GM12878 (cell line): ENCODE measurements at regions not wholly inside any gene's neighbourhood (a gene's known extent, or its start where the extent isn't known, plus 50 kb on each side); places are given as distances from the start of the nearest gene placed in this dataset.

Experiments used
- ASH2L ChIP-seq: fragments of 300-600, 200-600 bp; sonication (generic); IDR thresholded peaks from 2 replicates; pipeline ENCODE4 v1.6.1; 2017; ENCODE audit warnings: low read depth, mild to moderate bottlenecking, borderline replicate concordance
- CBFB ChIP-seq: IDR thresholded peaks from 2 replicates; pipeline ENCODE4 v1.6.1; 2016; ENCODE audit warnings: antibody characterized with exemption, low read depth
- CBX5 ChIP-seq: sonication (generic); IDR thresholded peaks from 2 replicates; pipeline ENCODE4 v1.6.1; 2016; ENCODE audit warnings: low read depth, moderate library complexity, mild to moderate bottlenecking, inconsistent platforms
- EZH2 ChIP-seq: IDR thresholded peaks from 2 replicates; pipeline ENCODE4 v1.6.1; 2012; ENCODE audit warnings: low read depth, mild to moderate bottlenecking, control low read depth, inconsistent platforms, low read length, borderline replicate concordance; ENCODE audit not compliant: control insufficient read depth
- GATAD2B ChIP-seq: fragments of 450-650 bp; conservative IDR thresholded peaks from 2 replicates; pipeline ENCODE4 v1.6.1; 2017; ENCODE audit warnings: low read depth, mild to moderate bottlenecking, moderate library complexity
- HCFC1 ChIP-seq: fragments of 150-350 bp; IDR thresholded peaks from 2 replicates; pipeline ENCODE4 v1.6.1; 2014; ENCODE audit warnings: low read length
- HDAC2 ChIP-seq: fragments of 200-600 bp; sonication (generic); IDR thresholded peaks from 2 replicates; pipeline ENCODE4 v1.6.1; 2017
- MTA2 ChIP-seq: fragments of 450-650 bp; IDR thresholded peaks from 2 replicates; pipeline ENCODE4 v1.6.1; 2016; ENCODE audit warnings: low read depth, mild to moderate bottlenecking, moderate library complexity
- MTA3 ChIP-seq: IDR thresholded peaks from 2 replicates; pipeline ENCODE4 v1.6.1; 2012; ENCODE audit warnings: low read length, inconsistent platforms, borderline replicate concordance
- NR2F1 ChIP-seq: fragments of 450-650 bp; conservative IDR thresholded peaks from 2 replicates; pipeline ENCODE4 v1.6.1; 2017; ENCODE audit warnings: mild to moderate bottlenecking
- NRF1 ChIP-seq: conservative IDR thresholded peaks from 2 replicates; pipeline ENCODE4 v1.6.1; 2011; ENCODE audit warnings: mild to moderate bottlenecking, low read depth, low read length, improper control_type of control experiment
- PML ChIP-seq: IDR thresholded peaks from 2 replicates; pipeline ENCODE4 v1.6.1; 2012; ENCODE audit warnings: low read length, inconsistent platforms
- POLR2A ChIP-seq: IDR thresholded peaks from 2 replicates; pipeline ENCODE4 v1.6.1; 2011; ENCODE audit warnings: low read depth, mild to moderate bottlenecking, low read length
- RELA ChIP-seq: fragments of 450-650 bp; IDR thresholded peaks from 2 replicates; pipeline ENCODE4 v1.8.0; 2014; ENCODE audit warnings: borderline replicate concordance; ENCODE audit not compliant: partially characterized antibody
- SREBF2 ChIP-seq: IDR thresholded peaks from 2 replicates; pipeline ENCODE4 v1.6.1; 2012; ENCODE audit warnings: mild to moderate bottlenecking, low read length
- STAT1 ChIP-seq: fragments of 450-650 bp; conservative IDR thresholded peaks from 2 replicates; pipeline ENCODE4 v1.6.1; 2014; ENCODE audit warnings: antibody characterized with exemption, mild to moderate bottlenecking
- SUPT20H ChIP-seq: IDR thresholded peaks from 2 replicates; pipeline ENCODE4 v1.6.1; 2011; ENCODE audit warnings: low read depth, mild to moderate bottlenecking, low read length, moderate library complexity, borderline replicate concordance; ENCODE audit not compliant: control insufficient read depth
- TBL1XR1 ChIP-seq: IDR thresholded peaks from 2 replicates; pipeline ENCODE4 v1.6.1; 2012; ENCODE audit warnings: low read depth, low read length, improper control_type of control experiment
- YY1 ChIP-seq: IDR thresholded peaks from 2 replicates; pipeline ENCODE4 v1.6.1; 2011; ENCODE audit warnings: low read depth, mild to moderate bottlenecking, low read length
- ZBED1 ChIP-seq: IDR thresholded peaks from 2 replicates; pipeline ENCODE4 v1.6.1; 2016; ENCODE audit warnings: borderline replicate concordance
- ZNF24 ChIP-seq: fragments of 450-650 bp; IDR thresholded peaks from 2 replicates; pipeline ENCODE4 v1.6.1; 2017; ENCODE audit warnings: antibody characterized with exemption, mild to moderate bottlenecking
- ZNF384 ChIP-seq: IDR thresholded peaks from 2 replicates; pipeline ENCODE4 v1.6.1; 2012; ENCODE audit warnings: low read depth, mild to moderate bottlenecking, low read length, improper control_type of control experiment, borderline replicate concordance
- ZNF622 ChIP-seq: fragments of 450-650 bp; IDR thresholded peaks from 2 replicates; pipeline ENCODE4 v1.6.1; 2017; ENCODE audit warnings: mild to moderate bottlenecking, inconsistent platforms
- TF ChIP-seq, protein P1 (sequence below): fragments of 150-350 bp; IDR thresholded peaks from 2 replicates; pipeline ENCODE4 v1.6.1; 2014; ENCODE audit warnings: mild to moderate bottlenecking, low read depth, low read length
- TF ChIP-seq, protein P2 (sequence below): fragments of 450-650 bp; IDR thresholded peaks from 2 replicates; pipeline ENCODE4 v1.6.1; 2016; ENCODE audit warnings: mild to moderate bottlenecking
- TF ChIP-seq, protein P3 (sequence below): fragments of 450-650 bp; IDR thresholded peaks from 2 replicates; pipeline ENCODE4 v1.6.1; 2017; ENCODE audit warnings: mild to moderate bottlenecking
- TF ChIP-seq, protein P4 (sequence below): fragments of 450-650 bp; IDR thresholded peaks from 2 replicates; pipeline ENCODE4 v1.6.1; 2017; ENCODE audit warnings: mild to moderate bottlenecking, low read depth, inconsistent platforms; ENCODE audit not compliant: poor library complexity, severe bottlenecking

DNA sequence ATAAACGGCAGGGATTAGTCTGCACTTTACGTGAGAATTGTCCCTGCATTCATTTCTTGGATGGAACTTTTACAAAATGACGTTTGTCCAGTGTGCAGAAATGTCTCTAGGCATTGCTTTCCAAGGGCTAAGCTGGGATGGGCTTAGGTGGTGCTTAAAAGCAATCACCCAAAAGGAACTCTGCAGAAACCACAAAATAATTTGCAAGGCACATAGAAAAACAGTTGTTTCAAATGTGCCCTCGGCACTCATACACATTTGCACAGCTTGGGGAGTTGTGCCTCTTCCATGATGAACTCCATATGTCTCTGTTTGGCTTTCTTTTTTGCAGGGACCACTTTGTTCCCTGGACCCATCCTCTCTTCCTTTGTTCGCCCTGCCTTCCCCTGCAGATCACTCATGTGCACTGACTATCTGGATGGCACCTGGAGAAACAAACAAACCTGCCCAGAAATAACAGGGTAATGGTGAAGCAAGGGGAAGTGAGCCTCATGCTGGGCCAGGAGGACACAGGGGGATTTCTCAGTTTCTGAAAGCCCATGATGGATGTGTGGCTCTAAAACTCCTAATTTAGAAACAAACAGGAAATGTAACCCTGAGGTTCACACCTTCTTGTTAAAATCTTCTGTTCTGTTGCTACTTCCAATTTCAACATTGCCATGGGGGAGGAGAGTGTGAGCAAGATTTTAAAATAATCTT, 150.2 kb downstream of the SNX19 start (continued):
- TF ChIP-seq GATAD2B, result peak; percentile 84
- TF ChIP-seq NRF1, result no peak
- TF ChIP-seq, protein P1, sequence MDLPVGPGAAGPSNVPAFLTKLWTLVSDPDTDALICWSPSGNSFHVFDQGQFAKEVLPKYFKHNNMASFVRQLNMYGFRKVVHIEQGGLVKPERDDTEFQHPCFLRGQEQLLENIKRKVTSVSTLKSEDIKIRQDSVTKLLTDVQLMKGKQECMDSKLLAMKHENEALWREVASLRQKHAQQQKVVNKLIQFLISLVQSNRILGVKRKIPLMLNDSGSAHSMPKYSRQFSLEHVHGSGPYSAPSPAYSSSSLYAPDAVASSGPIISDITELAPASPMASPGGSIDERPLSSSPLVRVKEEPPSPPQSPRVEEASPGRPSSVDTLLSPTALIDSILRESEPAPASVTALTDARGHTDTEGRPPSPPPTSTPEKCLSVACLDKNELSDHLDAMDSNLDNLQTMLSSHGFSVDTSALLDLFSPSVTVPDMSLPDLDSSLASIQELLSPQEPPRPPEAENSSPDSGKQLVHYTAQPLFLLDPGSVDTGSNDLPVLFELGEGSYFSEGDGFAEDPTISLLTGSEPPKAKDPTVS, result no peak
- TF ChIP-seq, protein P2, sequence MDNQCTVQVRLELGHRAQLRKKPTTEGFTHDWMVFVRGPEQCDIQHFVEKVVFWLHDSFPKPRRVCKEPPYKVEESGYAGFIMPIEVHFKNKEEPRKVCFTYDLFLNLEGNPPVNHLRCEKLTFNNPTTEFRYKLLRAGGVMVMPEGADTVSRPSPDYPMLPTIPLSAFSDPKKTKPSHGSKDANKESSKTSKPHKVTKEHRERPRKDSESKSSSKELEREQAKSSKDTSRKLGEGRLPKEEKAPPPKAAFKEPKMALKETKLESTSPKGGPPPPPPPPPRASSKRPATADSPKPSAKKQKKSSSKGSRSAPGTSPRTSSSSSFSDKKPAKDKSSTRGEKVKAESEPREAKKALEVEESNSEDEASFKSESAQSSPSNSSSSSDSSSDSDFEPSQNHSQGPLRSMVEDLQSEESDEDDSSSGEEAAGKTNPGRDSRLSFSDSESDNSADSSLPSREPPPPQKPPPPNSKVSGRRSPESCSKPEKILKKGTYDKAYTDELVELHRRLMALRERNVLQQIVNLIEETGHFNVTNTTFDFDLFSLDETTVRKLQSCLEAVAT, result peak; percentile 69; the same call in 1 of the 2 replicates
- no peak for TF ChIP-seq POLR2A
- TF ChIP-seq STAT1, result no peak
- TF ChIP-seq ZBED1, result no peak; the same call in 1 of the 2 replicates
- no peak for TF ChIP-seq HDAC2
- TF ChIP-seq CBFB, result no peak
- TF ChIP-seq PML, result no peak
- TF ChIP-seq, protein P3, sequence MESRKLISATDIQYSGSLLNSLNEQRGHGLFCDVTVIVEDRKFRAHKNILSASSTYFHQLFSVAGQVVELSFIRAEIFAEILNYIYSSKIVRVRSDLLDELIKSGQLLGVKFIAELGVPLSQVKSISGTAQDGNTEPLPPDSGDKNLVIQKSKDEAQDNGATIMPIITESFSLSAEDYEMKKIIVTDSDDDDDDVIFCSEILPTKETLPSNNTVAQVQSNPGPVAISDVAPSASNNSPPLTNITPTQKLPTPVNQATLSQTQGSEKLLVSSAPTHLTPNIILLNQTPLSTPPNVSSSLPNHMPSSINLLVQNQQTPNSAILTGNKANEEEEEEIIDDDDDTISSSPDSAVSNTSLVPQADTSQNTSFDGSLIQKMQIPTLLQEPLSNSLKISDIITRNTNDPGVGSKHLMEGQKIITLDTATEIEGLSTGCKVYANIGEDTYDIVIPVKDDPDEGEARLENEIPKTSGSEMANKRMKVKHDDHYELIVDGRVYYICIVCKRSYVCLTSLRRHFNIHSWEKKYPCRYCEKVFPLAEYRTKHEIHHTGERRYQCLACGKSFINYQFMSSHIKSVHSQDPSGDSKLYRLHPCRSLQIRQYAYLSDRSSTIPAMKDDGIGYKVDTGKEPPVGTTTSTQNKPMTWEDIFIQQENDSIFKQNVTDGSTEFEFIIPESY, result no peak
- no peak for TF ChIP-seq EZH2
- TF ChIP-seq TBL1XR1, result peak; percentile 85
- TF ChIP-seq ASH2L, result no peak
- no peak; the same call in 1 of the 2 replicates for TF ChIP-seq MTA3
- TF ChIP-seq ZNF622, result no peak
- TF ChIP-seq ZNF24, result no peak
- TF ChIP-seq MTA2, result peak; percentile 97
- TF ChIP-seq RELA, result peak; percentile 46
- no peak for TF ChIP-seq YY1
- TF ChIP-seq, protein P4, sequence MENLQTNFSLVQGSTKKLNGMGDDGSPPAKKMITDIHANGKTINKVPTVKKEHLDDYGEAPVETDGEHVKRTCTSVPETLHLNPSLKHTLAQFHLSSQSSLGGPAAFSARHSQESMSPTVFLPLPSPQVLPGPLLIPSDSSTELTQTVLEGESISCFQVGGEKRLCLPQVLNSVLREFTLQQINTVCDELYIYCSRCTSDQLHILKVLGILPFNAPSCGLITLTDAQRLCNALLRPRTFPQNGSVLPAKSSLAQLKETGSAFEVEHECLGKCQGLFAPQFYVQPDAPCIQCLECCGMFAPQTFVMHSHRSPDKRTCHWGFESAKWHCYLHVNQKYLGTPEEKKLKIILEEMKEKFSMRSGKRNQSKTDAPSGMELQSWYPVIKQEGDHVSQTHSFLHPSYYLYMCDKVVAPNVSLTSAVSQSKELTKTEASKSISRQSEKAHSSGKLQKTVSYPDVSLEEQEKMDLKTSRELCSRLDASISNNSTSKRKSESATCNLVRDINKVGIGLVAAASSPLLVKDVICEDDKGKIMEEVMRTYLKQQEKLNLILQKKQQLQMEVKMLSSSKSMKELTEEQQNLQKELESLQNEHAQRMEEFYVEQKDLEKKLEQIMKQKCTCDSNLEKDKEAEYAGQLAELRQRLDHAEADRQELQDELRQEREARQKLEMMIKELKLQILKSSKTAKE, result peak; percentile 72
- peak; percentile 82 for TF ChIP-seq NR2F1
- TF ChIP-seq ZNF384, result no peak
- TF ChIP-seq SREBF2, result no peak
- no peak for TF ChIP-seq CBX5
- no peak for TF ChIP-seq SUPT20H
- TF ChIP-seq HCFC1, result no peak
